ENCODE measurements at regions not wholly inside any gene's neighbourhood (a gene's known extent, or its start where the extent isn't known, plus 50 kb on each side); places are given as distances from the start of the nearest gene placed in this dataset.

DNA sequence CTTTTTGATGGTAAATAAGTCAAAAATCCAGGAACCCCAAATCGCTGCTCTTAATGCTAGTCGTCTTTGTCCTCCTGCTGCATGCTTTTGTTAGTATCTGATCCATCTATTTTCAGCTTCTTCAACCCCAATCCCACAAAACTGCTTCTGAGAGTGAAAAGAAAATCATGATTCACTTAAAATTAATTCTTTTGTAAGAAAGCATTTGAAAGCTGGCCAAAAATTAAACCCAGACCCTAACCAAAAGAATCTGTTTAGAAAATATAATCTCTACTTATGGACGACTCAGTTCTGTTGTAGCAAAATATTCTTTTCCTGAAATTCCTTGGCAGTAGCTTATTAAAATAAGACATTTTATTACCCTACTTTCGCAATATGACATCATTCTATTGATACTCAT lies 443.6 kb upstream of the SYT1 start:
- no peaks in the 10 kb centered on the region for H3K36me3 ChIP-seq (replicated peaks; ENCODE audit: insufficient read depth, low read length)
- no peak overlapping the region for H3K9ac ChIP-seq (ENCODE audit: low read length)
- no peaks in the 10 kb centered on the region for H4K20me1 ChIP-seq (ENCODE audit: insufficient read depth, low read length)
- H3K4me2 ChIP-seq (ENCODE audit: low read depth, low read length) = no peak overlapping the region
- H2AFZ ChIP-seq (ENCODE audit: low read length) = no peak overlapping the region
- H3K27ac ChIP-seq (ENCODE audit: low read length) = no peak overlapping the region
- no peaks in the 10 kb centered on the region for H3K27me3 ChIP-seq (replicated peaks; ENCODE audit: insufficient read depth, low read length)
- H3K4me3 ChIP-seq (ENCODE audit: low read length) = no peak overlapping the region
- peaks cover 24% of the 10 kb centered on the region for H3K4me1 ChIP-seq (ENCODE audit: low read length)
- peaks cover 10% of the 10 kb centered on the region; the same call in 1 of the 2 replicates for H3F3A ChIP-seq (ENCODE audit: insufficient read depth, low read length)
- no peaks in the 10 kb centered on the region for H3K9me2 ChIP-seq (replicated peaks; ENCODE audit: insufficient read depth, low read length)
- DNase-seq = no peak
- TF ChIP-seq, protein P1, sequence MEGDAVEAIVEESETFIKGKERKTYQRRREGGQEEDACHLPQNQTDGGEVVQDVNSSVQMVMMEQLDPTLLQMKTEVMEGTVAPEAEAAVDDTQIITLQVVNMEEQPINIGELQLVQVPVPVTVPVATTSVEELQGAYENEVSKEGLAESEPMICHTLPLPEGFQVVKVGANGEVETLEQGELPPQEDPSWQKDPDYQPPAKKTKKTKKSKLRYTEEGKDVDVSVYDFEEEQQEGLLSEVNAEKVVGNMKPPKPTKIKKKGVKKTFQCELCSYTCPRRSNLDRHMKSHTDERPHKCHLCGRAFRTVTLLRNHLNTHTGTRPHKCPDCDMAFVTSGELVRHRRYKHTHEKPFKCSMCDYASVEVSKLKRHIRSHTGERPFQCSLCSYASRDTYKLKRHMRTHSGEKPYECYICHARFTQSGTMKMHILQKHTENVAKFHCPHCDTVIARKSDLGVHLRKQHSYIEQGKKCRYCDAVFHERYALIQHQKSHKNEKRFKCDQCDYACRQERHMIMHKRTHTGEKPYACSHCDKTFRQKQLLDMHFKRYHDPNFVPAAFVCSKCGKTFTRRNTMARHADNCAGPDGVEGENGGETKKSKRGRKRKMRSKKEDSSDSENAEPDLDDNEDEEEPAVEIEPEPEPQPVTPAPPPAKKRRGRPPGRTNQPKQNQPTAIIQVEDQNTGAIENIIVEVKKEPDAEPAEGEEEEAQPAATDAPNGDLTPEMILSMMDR (IDR thresholded peaks at IDR 0.05; ENCODE audit: low read length) = no peak
- no peak for TF ChIP-seq EZH2phosphoT487 (IDR thresholded peaks at IDR 0.05; ENCODE audit: low read length)
- no peak for TF ChIP-seq EZH2 (optimal IDR thresholded peaks at IDR 0.05; ENCODE audit: low read depth, low read length)
- no peaks in the 10 kb centered on the region for H3K79me2 ChIP-seq (ENCODE audit: low read length)
- H3K9me3 ChIP-seq (replicated peaks; ENCODE audit: insufficient read depth, low read length) = no peaks in the 10 kb centered on the region

DNA sequence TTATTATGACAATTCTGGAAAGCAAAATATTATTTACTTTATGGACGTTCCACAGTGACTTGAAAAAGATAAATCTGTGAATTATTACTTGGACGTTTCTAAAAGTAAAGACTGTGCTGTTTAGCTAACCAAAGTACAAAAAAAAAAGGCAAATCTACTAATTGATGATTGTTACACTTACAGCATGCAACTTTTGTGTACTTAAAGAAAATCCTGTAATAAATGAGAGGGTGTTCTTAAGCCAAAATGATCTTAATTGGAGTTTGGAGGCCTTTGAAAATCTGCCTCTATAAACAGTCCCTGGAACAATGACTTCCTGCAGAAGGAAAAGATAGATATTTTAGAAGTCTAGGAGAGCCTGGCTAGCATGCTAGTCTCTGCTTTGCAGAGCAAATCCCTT lies 434.0 kb upstream of the SYT1 start:
- Histone ChIP-seq H3K4me3 (ENCODE audit: low read length) (no peak overlapping the region), H3K36me3 (replicated peaks; ENCODE audit: insufficient read depth, low read length) (no peaks in the 10 kb centered on the region), H3K9me3 (replicated peaks; ENCODE audit: insufficient read depth, low read length) (no peaks in the 10 kb centered on the region), H3K79me2 (ENCODE audit: low read length) (no peaks in the 10 kb centered on the region), H3K4me1 (ENCODE audit: low read length) (no peaks in the 10 kb centered on the region), H3K9ac (ENCODE audit: low read length) (no peak overlapping the region), H3F3A (ENCODE audit: insufficient read depth, low read length) (no peaks in the 10 kb centered on the region), H2AFZ (ENCODE audit: low read length) (no peak overlapping the region), H3K9me2 (replicated peaks; ENCODE audit: insufficient read depth, low read length) (no peaks in the 10 kb centered on the region), H3K27me3 (replicated peaks; ENCODE audit: insufficient read depth, low read length) (no peaks in the 10 kb centered on the region), H4K20me1 (ENCODE audit: insufficient read depth, low read length) (no peaks in the 10 kb centered on the region), H3K4me2 (ENCODE audit: low read depth, low read length) (no peak overlapping the region), H3K27ac (ENCODE audit: low read length) (no peak overlapping the region)
- no peak for TF ChIP-seq EZH2phosphoT487 (IDR thresholded peaks at IDR 0.05; ENCODE audit: low read length)
- no peak for TF ChIP-seq EZH2 (optimal IDR thresholded peaks at IDR 0.05; ENCODE audit: low read depth, low read length)
- TF ChIP-seq, protein P1 (IDR thresholded peaks at IDR 0.05; ENCODE audit: low read length) = no peak
- DNase-seq = no peak

DNA sequence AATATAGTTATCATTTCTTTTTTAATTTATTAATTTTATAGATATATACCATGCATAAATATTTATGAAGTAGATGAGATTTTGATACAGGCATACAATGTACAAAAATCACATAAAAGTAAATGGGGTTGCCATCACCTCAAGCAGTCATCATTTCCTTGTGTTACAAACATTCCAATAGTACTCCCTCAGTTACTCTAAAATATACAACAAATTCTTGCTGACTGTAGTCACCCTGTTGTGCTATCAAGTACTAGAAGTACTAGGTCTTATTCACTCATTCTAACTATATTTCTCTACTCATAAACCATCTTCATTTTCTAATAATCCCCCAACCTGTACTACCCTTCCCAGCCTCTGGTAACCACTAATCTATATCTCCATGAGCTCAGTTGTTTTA lies 432.6 kb upstream of the SYT1 start:
- Histone ChIP-seq H3K9me3 (replicated peaks; ENCODE audit: insufficient read depth, low read length) (no peaks in the 10 kb centered on the region), H3K4me1 (ENCODE audit: low read length) (no peaks in the 10 kb centered on the region), H3K27ac (ENCODE audit: low read length) (no peak overlapping the region), H3K9me2 (replicated peaks; ENCODE audit: insufficient read depth, low read length) (no peaks in the 10 kb centered on the region), H3K27me3 (replicated peaks; ENCODE audit: insufficient read depth, low read length) (no peaks in the 10 kb centered on the region), H3F3A (ENCODE audit: insufficient read depth, low read length) (no peaks in the 10 kb centered on the region), H3K9ac (ENCODE audit: low read length) (no peak overlapping the region), H3K79me2 (ENCODE audit: low read length) (no peaks in the 10 kb centered on the region), H3K36me3 (replicated peaks; ENCODE audit: insufficient read depth, low read length) (no peaks in the 10 kb centered on the region), H3K4me2 (ENCODE audit: low read depth, low read length) (no peak overlapping the region), H3K4me3 (ENCODE audit: low read length) (no peak overlapping the region), H2AFZ (ENCODE audit: low read length) (no peak overlapping the region), H4K20me1 (ENCODE audit: insufficient read depth, low read length) (no peaks in the 10 kb centered on the region)
- TF ChIP-seq EZH2 (optimal IDR thresholded peaks at IDR 0.05; ENCODE audit: low read depth, low read length) (no peak), EZH2phosphoT487 (IDR thresholded peaks at IDR 0.05; ENCODE audit: low read length) (no peak)
- TF ChIP-seq, protein P1 (IDR thresholded peaks at IDR 0.05; ENCODE audit: low read length) = no peak
- no peak for DNase-seq
